IMR-90 (cell line): ENCODE measurements at regions not wholly inside any gene's neighbourhood (a gene's known extent, or its start where the extent isn't known, plus 50 kb on each side); places are given as distances from the start of the nearest gene placed in this dataset.

ENCODE experiments used
- ATAC-seq: fragments of 200-7000 bp; cut with Tn5 transposase; 2 replicates; pipeline ENCODE4 v1.9.1; 2020; ENCODE audit warnings: low read depth, mild to moderate bottlenecking, moderate library complexity
- BruUV-seq: library from RNA; stranded (reverse); fragments of 400-500 nt; replicated peaks from 2 replicates; lab custom pipeline; 2021; lab: Mats Ljungman, UMichigan
- CTCF ChIA-PET: fragments of 300-600 bp; formaldehyde crosslinking; extraction: SDS; loops from one replicate; lab custom pipeline; 2021; ENCODE audit warnings: antibody characterized with exemption; lab: Yijun Ruan, JAX
- POLR2A ChIA-PET: fragments of 300-600 bp; sonication (Branson Sonifier 250); formaldehyde crosslinking; loops from one replicate; lab custom pipeline; 2022; ENCODE audit warnings: antibody characterized with exemption; ENCODE audit not compliant: unreplicated experiment; lab: Charles Lee
- DNase-seq: peaks from one replicate; pipeline ENCODE4 v3.0.0; 2013
- H2AFZ ChIP-seq: replicated peaks from 2 replicates; pipeline ENCODE3; 2013; ENCODE audit warnings: low read length, mild to moderate bottlenecking; ENCODE audit not compliant: poor library complexity
- H2AK5ac ChIP-seq: 2 replicates; pipeline ENCODE4 v1.6.1; 2013; ENCODE audit warnings: low read depth, low read length, inconsistent platforms
- H2AK9ac ChIP-seq: replicated peaks from 2 replicates; pipeline ENCODE3; 2013; ENCODE audit warnings: mild to moderate bottlenecking, low read depth, low read length, moderate library complexity; ENCODE audit not compliant: poor library complexity
- H2BK120ac ChIP-seq: 2 replicates; pipeline ENCODE4 v1.6.1; 2013; ENCODE audit warnings: low read depth, low read length, inconsistent platforms
- H2BK15ac ChIP-seq: 3 replicates; pipeline ENCODE4 v1.6.1; 2013; ENCODE audit warnings: low read depth, low read length, inconsistent platforms
- H2BK20ac ChIP-seq: 2 replicates; pipeline ENCODE4 v1.6.1; 2013; ENCODE audit warnings: low read depth, mild to moderate bottlenecking, inconsistent platforms, low read length, moderate library complexity
- H2BK5ac ChIP-seq: 2 replicates; pipeline ENCODE4 v1.6.1; 2013; ENCODE audit warnings: mild to moderate bottlenecking, low read depth, low read length, inconsistent platforms; ENCODE audit not compliant: poor library complexity, severe bottlenecking
- H3K14ac ChIP-seq: replicated peaks from 2 replicates; pipeline ENCODE4 v1.6.1; 2013; ENCODE audit warnings: low read depth, low read length, inconsistent platforms
- H3K18ac ChIP-seq: 2 replicates; pipeline ENCODE4 v1.6.1; 2013; ENCODE audit warnings: low read depth, low read length, control low read depth
- H3K23ac ChIP-seq: 2 replicates; pipeline ENCODE4 v1.6.1; 2013; ENCODE audit warnings: low read depth, low read length, inconsistent platforms
- H3K27ac ChIP-seq: 2 replicates; pipeline ENCODE4 v1.5.1; 2013; ENCODE audit warnings: mild to moderate bottlenecking, control low read depth, low read length; ENCODE audit not compliant: insufficient read depth
- H3K27me3 ChIP-seq: 2 replicates; pipeline ENCODE4 v1.6.1; 2013; ENCODE audit warnings: low read length; ENCODE audit not compliant: control insufficient read depth, insufficient read depth
- H3K36me3 ChIP-seq: 2 replicates; pipeline ENCODE4 v1.6.1; 2013; ENCODE audit warnings: low read length, mixed read lengths; ENCODE audit not compliant: control insufficient read depth, insufficient read depth
- H3K4ac ChIP-seq: 2 replicates; pipeline ENCODE4 v1.6.1; 2013; ENCODE audit warnings: low read depth, low read length, inconsistent platforms
- H3K4me1 ChIP-seq: 2 replicates; pipeline ENCODE4 v1.6.1; 2013; ENCODE audit warnings: low read length, mixed read lengths; ENCODE audit not compliant: control insufficient read depth, insufficient read depth
- H3K4me2 ChIP-seq: 2 replicates; pipeline ENCODE4 v1.6.1; 2013; ENCODE audit warnings: low read depth, mild to moderate bottlenecking, control low read depth, low read length, moderate library complexity
- H3K4me3 ChIP-seq: 2 replicates; pipeline ENCODE4 v1.5.1; 2013; ENCODE audit warnings: low read depth, mild to moderate bottlenecking, control low read depth, low read length, moderate library complexity; ENCODE audit not compliant: insufficient read depth
- H3K56ac ChIP-seq: 2 replicates; pipeline ENCODE4 v1.6.1; 2013; ENCODE audit warnings: low read length, inconsistent platforms; ENCODE audit not compliant: insufficient read depth; ENCODE audit errors: extremely low read depth
- H3K79me1 ChIP-seq, 2 experiments: 2 replicates each; pipeline ENCODE4 v1.6.1; 2013; ENCODE audit warnings: low read length in 2 of 2, inconsistent platforms in 1 of 2, low read depth in 1 of 2
- H3K9ac ChIP-seq: 2 replicates; pipeline ENCODE4 v1.6.1; 2013; ENCODE audit warnings: low read depth, low read length, control low read depth
- H3K9me1 ChIP-seq: 2 replicates; pipeline ENCODE4 v1.6.1; 2013; ENCODE audit warnings: low read length, inconsistent platforms; ENCODE audit not compliant: insufficient read depth
- H3K9me3 ChIP-seq: 2 replicates; pipeline ENCODE4 v1.6.1; 2013; ENCODE audit warnings: low read length; ENCODE audit not compliant: control insufficient read depth, insufficient read depth
- H4K20me1 ChIP-seq: 2 replicates; pipeline ENCODE4 v1.6.1; 2013; ENCODE audit warnings: low read length, inconsistent platforms; ENCODE audit not compliant: insufficient read depth
- H4K5ac ChIP-seq: 2 replicates; pipeline ENCODE4 v1.6.1; 2013; ENCODE audit warnings: mild to moderate bottlenecking, low read depth, low read length, control low read depth
- H4K8ac ChIP-seq, 2 experiments: 2 replicates each; pipeline ENCODE4 v1.6.1; 2013; ENCODE audit warnings: low read depth in 2 of 2, low read length in 2 of 2, control low read depth in 1 of 2, inconsistent platforms in 1 of 2
- H4K91ac ChIP-seq: 2 replicates; pipeline ENCODE4 v1.6.1; 2013; ENCODE audit warnings: low read depth, low read length, inconsistent platforms; ENCODE audit not compliant: insufficient read depth
- MAFK ChIP-seq: IDR thresholded peaks from 2 replicates; pipeline ENCODE4 v1.6.1; 2012; ENCODE audit warnings: low read depth, low read length, improper control_type of control experiment
- MAZ ChIP-seq: IDR thresholded peaks from 2 replicates; pipeline ENCODE4 v1.6.1; 2012; ENCODE audit warnings: low read depth, mild to moderate bottlenecking, low read length, improper control_type of control experiment, moderate library complexity, borderline replicate concordance
- MXI1 ChIP-seq: IDR thresholded peaks from 2 replicates; pipeline ENCODE4 v1.6.1; 2012; ENCODE audit warnings: low read depth, mild to moderate bottlenecking, low read length, moderate library complexity, borderline replicate concordance
- RAD21 ChIP-seq: IDR thresholded peaks from 2 replicates; pipeline ENCODE4 v1.6.1; 2012; ENCODE audit warnings: low read length, improper control_type of control experiment
- SMC3 ChIP-seq: fragments of 150-350 bp; IDR thresholded peaks from 2 replicates; pipeline ENCODE4 v1.6.1; 2016; ENCODE audit warnings: low read depth, mild to moderate bottlenecking, antibody characterized with exemption, low read length, moderate library complexity
- WGBS, 2 experiments: methylation state at CpG; one replicate each; pipeline versions ENCODE4 v1.1.5 to v1.1.7; 2013; ENCODE audit warnings: missing lambda C conversion rate in 2 of 2; ENCODE audit not compliant: insufficient read length in 1 of 2; ENCODE audit errors: extremely low coverage in 2 of 2; 5-methylcytosine and 5-hydroxymethylcytosine counted together
- dilution Hi-C: fragments of 300-500 bp; cut with HindIII; formaldehyde crosslinking; loops from one replicate; pipeline ENCODE4 v1.14.3; 2018; ENCODE audit warnings: low sequenced_read_pairs; ENCODE audit not compliant: unreplicated experiment
- in situ Hi-C: fragments of 300-500 bp; cut with MboI; formaldehyde crosslinking; loops from 3 replicates; pipeline ENCODE4 v1.14.3; 2019; ENCODE audit warnings: low sequenced_read_pairs, inconsistent platforms, mixed read lengths
- intact Hi-C: fragments of 100-400 bp; cut with micrococcal nuclease; formaldehyde crosslinking; loops from 2 replicates; pipeline ENCODE4 v1.10.0; 2022
- TF ChIP-seq, protein P1 (sequence below): conservative IDR thresholded peaks from 2 replicates; pipeline ENCODE4 v1.5.1; 2012; ENCODE audit warnings: mild to moderate bottlenecking, low read depth, low read length, improper control_type of control experiment
- TF ChIP-seq, protein P2 (sequence below): fragments of 150-350 bp; IDR thresholded peaks from 2 replicates; pipeline ENCODE4 v1.6.1; 2016; ENCODE audit warnings: low read depth, mild to moderate bottlenecking, low read length, moderate library complexity, borderline replicate concordance

DNA sequence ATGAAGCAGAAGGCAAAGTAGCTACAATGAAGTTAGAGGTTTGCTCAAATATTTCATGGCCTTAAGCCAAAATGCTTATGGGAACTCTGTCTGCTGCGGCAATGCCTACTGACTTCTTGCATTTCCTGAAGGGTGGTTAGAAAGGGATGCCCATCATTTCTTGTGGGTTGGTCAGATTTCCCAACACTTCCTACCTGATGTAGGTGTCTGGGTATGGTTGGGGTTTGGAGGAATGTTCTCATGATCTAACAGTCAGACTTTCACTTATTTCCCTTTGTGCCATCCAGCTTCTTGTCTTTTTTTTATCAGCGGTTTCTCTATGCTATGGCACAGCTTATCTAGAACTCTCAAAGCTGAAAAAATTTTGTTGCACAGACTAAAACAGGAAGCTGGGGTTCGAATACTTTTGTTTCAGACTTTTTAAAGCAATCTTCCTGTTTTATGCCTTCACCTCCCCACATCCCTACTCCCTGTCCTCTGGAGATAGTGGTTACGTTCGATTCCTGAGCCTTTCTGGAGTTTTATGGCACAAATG lies 307.7 kb downstream of the USP25 start:
- no peak overlapping the region for H3K9ac ChIP-seq
- H3K4me1 ChIP-seq: no peaks in the 10 kb centered on the region
- no peak overlapping the region for H2BK15ac ChIP-seq
- no peak overlapping the region for H3K4me2 ChIP-seq
- no peak overlapping the region for H2BK120ac ChIP-seq
- H3K36me3 ChIP-seq: no peaks in the 10 kb centered on the region
- no peak overlapping the region for H2AK9ac ChIP-seq
- in situ Hi-C loops (no loop called here), dilution Hi-C loops (no loop called here), intact Hi-C loops (no loop called here)
- H3K9me3 ChIP-seq: no peaks in the 10 kb centered on the region
- no peak overlapping the region for H4K91ac ChIP-seq
- no TSS peak for BruUV-seq
- no CpG with 5 or more reads among the region's 5 CpGs for WGBS, 2 experiments
- no peak overlapping the region for H3K14ac ChIP-seq
- CTCF ChIA-PET: interaction anchor here (1.0 kb wide), 1 partner anchor 11 kb away, joined by 3 read pairs; no protein-coding TSS in a partner anchor
- no peak overlapping the region for H3K56ac ChIP-seq
- H3K27ac ChIP-seq: no peak overlapping the region
- no peak for ATAC-seq
- DNase-seq: no peak
- TF ChIP-seq, protein P1, sequence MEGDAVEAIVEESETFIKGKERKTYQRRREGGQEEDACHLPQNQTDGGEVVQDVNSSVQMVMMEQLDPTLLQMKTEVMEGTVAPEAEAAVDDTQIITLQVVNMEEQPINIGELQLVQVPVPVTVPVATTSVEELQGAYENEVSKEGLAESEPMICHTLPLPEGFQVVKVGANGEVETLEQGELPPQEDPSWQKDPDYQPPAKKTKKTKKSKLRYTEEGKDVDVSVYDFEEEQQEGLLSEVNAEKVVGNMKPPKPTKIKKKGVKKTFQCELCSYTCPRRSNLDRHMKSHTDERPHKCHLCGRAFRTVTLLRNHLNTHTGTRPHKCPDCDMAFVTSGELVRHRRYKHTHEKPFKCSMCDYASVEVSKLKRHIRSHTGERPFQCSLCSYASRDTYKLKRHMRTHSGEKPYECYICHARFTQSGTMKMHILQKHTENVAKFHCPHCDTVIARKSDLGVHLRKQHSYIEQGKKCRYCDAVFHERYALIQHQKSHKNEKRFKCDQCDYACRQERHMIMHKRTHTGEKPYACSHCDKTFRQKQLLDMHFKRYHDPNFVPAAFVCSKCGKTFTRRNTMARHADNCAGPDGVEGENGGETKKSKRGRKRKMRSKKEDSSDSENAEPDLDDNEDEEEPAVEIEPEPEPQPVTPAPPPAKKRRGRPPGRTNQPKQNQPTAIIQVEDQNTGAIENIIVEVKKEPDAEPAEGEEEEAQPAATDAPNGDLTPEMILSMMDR: no peak
- no peak for TF ChIP-seq MXI1
- TF ChIP-seq, protein P2, sequence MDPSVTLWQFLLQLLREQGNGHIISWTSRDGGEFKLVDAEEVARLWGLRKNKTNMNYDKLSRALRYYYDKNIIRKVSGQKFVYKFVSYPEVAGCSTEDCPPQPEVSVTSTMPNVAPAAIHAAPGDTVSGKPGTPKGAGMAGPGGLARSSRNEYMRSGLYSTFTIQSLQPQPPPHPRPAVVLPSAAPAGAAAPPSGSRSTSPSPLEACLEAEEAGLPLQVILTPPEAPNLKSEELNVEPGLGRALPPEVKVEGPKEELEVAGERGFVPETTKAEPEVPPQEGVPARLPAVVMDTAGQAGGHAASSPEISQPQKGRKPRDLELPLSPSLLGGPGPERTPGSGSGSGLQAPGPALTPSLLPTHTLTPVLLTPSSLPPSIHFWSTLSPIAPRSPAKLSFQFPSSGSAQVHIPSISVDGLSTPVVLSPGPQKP: no peak
- TF ChIP-seq RAD21: no peak
- no peak for TF ChIP-seq MAFK
- TF ChIP-seq SMC3: no peak
- no peak for TF ChIP-seq MAZ
- H3K27me3 ChIP-seq: no peaks in the 10 kb centered on the region
- no peak overlapping the region for H4K8ac ChIP-seq
- no peak overlapping the region for H3K4me3 ChIP-seq
- no peak overlapping the region for H2BK20ac ChIP-seq
- H3K79me1 ChIP-seq: no peaks in the 10 kb centered on the region
- POLR2A ChIA-PET: no interaction called here
- H2AK5ac ChIP-seq: no peak overlapping the region
- no peak overlapping the region for H3K23ac ChIP-seq
- no peaks in the 10 kb centered on the region for H3K9me1 ChIP-seq
- no peaks in the 10 kb centered on the region for H4K20me1 ChIP-seq
- H2BK5ac ChIP-seq: no peak overlapping the region
- no peak overlapping the region for H4K5ac ChIP-seq
- no peak overlapping the region for H3K18ac ChIP-seq
- no peak overlapping the region for H2AFZ ChIP-seq
- H3K4ac ChIP-seq: no peak overlapping the region
